ENCODE measurements at regions not wholly inside any gene's neighbourhood (a gene's known extent, or its start where the extent isn't known, plus 50 kb on each side); places are given as distances from the start of the nearest gene placed in this dataset.
"Not testable (repeated sequence)": the region's sequence is repeated elsewhere in the genome, so short reads cannot be mapped to it uniquely, and the experiment has no call there.

- DNase-seq (ENCODE audit: low spot score) = no peak
Observed at GRCh38 chr2:16066261-16067036, 126.1 kb downstream of the MYCN start.

- not testable (repeated sequence) for DNase-seq (ENCODE audit: low spot score)
Observed at GRCh38 chr2:16065272-16066069, 125.1 kb downstream of the MYCN start.

- no peak for DNase-seq (ENCODE audit: low spot score)
Observed at GRCh38 chr2:16064745-16065144, 124.4 kb downstream of the MYCN start.

- DNase-seq (ENCODE audit: low spot score) = no peak
Observed at GRCh38 chr2:16063955-16064633, 123.7 kb downstream of the MYCN start.

GRCh38 chr2:16063251-16063850 lies 123.0 kb downstream of the MYCN start:
- no peak for DNase-seq (ENCODE audit: low spot score)

GRCh38 chr2:16062471-16063250 lies 122.3 kb downstream of the MYCN start:
- no peak for DNase-seq (ENCODE audit: low spot score)

- DNase-seq (ENCODE audit: low spot score) = no peak
Observed at GRCh38 chr2:16061441-16062217, 121.3 kb downstream of the MYCN start.

- no peak for DNase-seq (ENCODE audit: low spot score)
Observed at GRCh38 chr2:16060936-16061338, 120.6 kb downstream of the MYCN start.

- DNase-seq (ENCODE audit: low spot score) = no peak
Observed at GRCh38 chr2:16060125-16060935, 120.0 kb downstream of the MYCN start.

GRCh38 chr2:16059393-16060016 lies 119.2 kb downstream of the MYCN start:
- no peak for DNase-seq (ENCODE audit: low spot score)

- no peak for DNase-seq (ENCODE audit: low spot score)
Observed at GRCh38 chr2:16058747-16059358, 118.5 kb downstream of the MYCN start.

GRCh38 chr2:16058256-16058655 lies 117.9 kb downstream of the MYCN start:
- no peak for DNase-seq (ENCODE audit: low spot score)

- no peak for DNase-seq (ENCODE audit: low spot score)
Observed at GRCh38 chr2:16057661-16058060, 117.3 kb downstream of the MYCN start.

- no peak for DNase-seq (ENCODE audit: low spot score)
Observed at GRCh38 chr2:16055848-16056580, 115.7 kb downstream of the MYCN start.

GRCh38 chr2:16053437-16054257 lies 113.3 kb downstream of the MYCN start:
- no peak for DNase-seq (ENCODE audit: low spot score)

GRCh38 chr2:16052571-16053052 lies 112.3 kb downstream of the MYCN start:
- not testable (repeated sequence) for DNase-seq (ENCODE audit: low spot score)
